IMR-90 (cell line): ENCODE measurements at regions not wholly inside any gene's neighbourhood (a gene's known extent, or its start where the extent isn't known, plus 50 kb on each side); places are given as distances from the start of the nearest gene placed in this dataset.
A peak's percentile ranks its signal among the peaks of the same experiment; 100 is the strongest.

Source experiments
- ATAC-seq: fragments of 200-7000 bp; cut with Tn5 transposase; 2 replicates; pipeline ENCODE4 v1.9.1; 2020; ENCODE audit warnings: low read depth, mild to moderate bottlenecking, moderate library complexity
- BruUV-seq: library from RNA; stranded (reverse); fragments of 400-500 nt; replicated peaks from 2 replicates; lab custom pipeline; 2021; lab: Mats Ljungman, UMichigan
- CTCF ChIA-PET: fragments of 300-600 bp; formaldehyde crosslinking; extraction: SDS; loops from one replicate; lab custom pipeline; 2021; ENCODE audit warnings: antibody characterized with exemption; lab: Yijun Ruan, JAX
- POLR2A ChIA-PET: fragments of 300-600 bp; sonication (Branson Sonifier 250); formaldehyde crosslinking; loops from one replicate; lab custom pipeline; 2022; ENCODE audit warnings: antibody characterized with exemption; ENCODE audit not compliant: unreplicated experiment; lab: Charles Lee
- DNase-seq: peaks from one replicate; pipeline ENCODE4 v3.0.0; 2013
- H2AFZ ChIP-seq: replicated peaks from 2 replicates; pipeline ENCODE3; 2013; ENCODE audit warnings: low read length, mild to moderate bottlenecking; ENCODE audit not compliant: poor library complexity
- H2AK5ac ChIP-seq: 2 replicates; pipeline ENCODE4 v1.6.1; 2013; ENCODE audit warnings: low read depth, low read length, inconsistent platforms
- H2AK9ac ChIP-seq: replicated peaks from 2 replicates; pipeline ENCODE3; 2013; ENCODE audit warnings: mild to moderate bottlenecking, low read depth, low read length, moderate library complexity; ENCODE audit not compliant: poor library complexity
- H2BK120ac ChIP-seq: 2 replicates; pipeline ENCODE4 v1.6.1; 2013; ENCODE audit warnings: low read depth, low read length, inconsistent platforms
- H2BK15ac ChIP-seq: 3 replicates; pipeline ENCODE4 v1.6.1; 2013; ENCODE audit warnings: low read depth, low read length, inconsistent platforms
- H2BK20ac ChIP-seq: 2 replicates; pipeline ENCODE4 v1.6.1; 2013; ENCODE audit warnings: low read depth, mild to moderate bottlenecking, inconsistent platforms, low read length, moderate library complexity
- H2BK5ac ChIP-seq: 2 replicates; pipeline ENCODE4 v1.6.1; 2013; ENCODE audit warnings: mild to moderate bottlenecking, low read depth, low read length, inconsistent platforms; ENCODE audit not compliant: poor library complexity, severe bottlenecking
- H3K14ac ChIP-seq: replicated peaks from 2 replicates; pipeline ENCODE4 v1.6.1; 2013; ENCODE audit warnings: low read depth, low read length, inconsistent platforms
- H3K18ac ChIP-seq: 2 replicates; pipeline ENCODE4 v1.6.1; 2013; ENCODE audit warnings: low read depth, low read length, control low read depth
- H3K23ac ChIP-seq: 2 replicates; pipeline ENCODE4 v1.6.1; 2013; ENCODE audit warnings: low read depth, low read length, inconsistent platforms
- H3K27ac ChIP-seq: 2 replicates; pipeline ENCODE4 v1.5.1; 2013; ENCODE audit warnings: mild to moderate bottlenecking, control low read depth, low read length; ENCODE audit not compliant: insufficient read depth
- H3K27me3 ChIP-seq: 2 replicates; pipeline ENCODE4 v1.6.1; 2013; ENCODE audit warnings: low read length; ENCODE audit not compliant: control insufficient read depth, insufficient read depth
- H3K36me3 ChIP-seq: 2 replicates; pipeline ENCODE4 v1.6.1; 2013; ENCODE audit warnings: low read length, mixed read lengths; ENCODE audit not compliant: control insufficient read depth, insufficient read depth
- H3K4ac ChIP-seq: 2 replicates; pipeline ENCODE4 v1.6.1; 2013; ENCODE audit warnings: low read depth, low read length, inconsistent platforms
- H3K4me1 ChIP-seq: 2 replicates; pipeline ENCODE4 v1.6.1; 2013; ENCODE audit warnings: low read length, mixed read lengths; ENCODE audit not compliant: control insufficient read depth, insufficient read depth
- H3K4me2 ChIP-seq: 2 replicates; pipeline ENCODE4 v1.6.1; 2013; ENCODE audit warnings: low read depth, mild to moderate bottlenecking, control low read depth, low read length, moderate library complexity
- H3K4me3 ChIP-seq: 2 replicates; pipeline ENCODE4 v1.5.1; 2013; ENCODE audit warnings: low read depth, mild to moderate bottlenecking, control low read depth, low read length, moderate library complexity; ENCODE audit not compliant: insufficient read depth
- H3K56ac ChIP-seq: 2 replicates; pipeline ENCODE4 v1.6.1; 2013; ENCODE audit warnings: low read length, inconsistent platforms; ENCODE audit not compliant: insufficient read depth; ENCODE audit errors: extremely low read depth
- H3K79me1 ChIP-seq, 2 experiments: 2 replicates each; pipeline ENCODE4 v1.6.1; 2013; ENCODE audit warnings: low read length in 2 of 2, inconsistent platforms in 1 of 2, low read depth in 1 of 2
- H3K9ac ChIP-seq: 2 replicates; pipeline ENCODE4 v1.6.1; 2013; ENCODE audit warnings: low read depth, low read length, control low read depth
- H3K9me1 ChIP-seq: 2 replicates; pipeline ENCODE4 v1.6.1; 2013; ENCODE audit warnings: low read length, inconsistent platforms; ENCODE audit not compliant: insufficient read depth
- H3K9me3 ChIP-seq: 2 replicates; pipeline ENCODE4 v1.6.1; 2013; ENCODE audit warnings: low read length; ENCODE audit not compliant: control insufficient read depth, insufficient read depth
- H4K20me1 ChIP-seq: 2 replicates; pipeline ENCODE4 v1.6.1; 2013; ENCODE audit warnings: low read length, inconsistent platforms; ENCODE audit not compliant: insufficient read depth
- H4K5ac ChIP-seq: 2 replicates; pipeline ENCODE4 v1.6.1; 2013; ENCODE audit warnings: mild to moderate bottlenecking, low read depth, low read length, control low read depth
- H4K8ac ChIP-seq, 2 experiments: 2 replicates each; pipeline ENCODE4 v1.6.1; 2013; ENCODE audit warnings: low read depth in 2 of 2, low read length in 2 of 2, control low read depth in 1 of 2, inconsistent platforms in 1 of 2
- H4K91ac ChIP-seq: 2 replicates; pipeline ENCODE4 v1.6.1; 2013; ENCODE audit warnings: low read depth, low read length, inconsistent platforms; ENCODE audit not compliant: insufficient read depth
- BHLHE40 ChIP-seq: fragments of 150-350 bp; IDR thresholded peaks from 2 replicates; pipeline ENCODE4 v1.6.1; 2016; ENCODE audit warnings: mild to moderate bottlenecking, low read depth, low read length
- CEBPB ChIP-seq: IDR thresholded peaks from 2 replicates; pipeline ENCODE4 v1.6.1; 2012; ENCODE audit warnings: low read depth, low read length, improper control_type of control experiment
- FOS ChIP-seq: fragments of 150-350 bp; IDR thresholded peaks from 2 replicates; pipeline ENCODE4 v1.6.1; 2016; ENCODE audit warnings: low read depth, low read length
- MAFK ChIP-seq: IDR thresholded peaks from 2 replicates; pipeline ENCODE4 v1.6.1; 2012; ENCODE audit warnings: low read depth, low read length, improper control_type of control experiment
- MAZ ChIP-seq: IDR thresholded peaks from 2 replicates; pipeline ENCODE4 v1.6.1; 2012; ENCODE audit warnings: low read depth, mild to moderate bottlenecking, low read length, improper control_type of control experiment, moderate library complexity, borderline replicate concordance
- POLR2A ChIP-seq: IDR thresholded peaks from 2 replicates; pipeline ENCODE4 v1.6.1; 2012; ENCODE audit warnings: mild to moderate bottlenecking, low read depth, low read length
- RAD21 ChIP-seq: IDR thresholded peaks from 2 replicates; pipeline ENCODE4 v1.6.1; 2012; ENCODE audit warnings: low read length, improper control_type of control experiment
- RFX5 ChIP-seq: IDR thresholded peaks from 2 replicates; pipeline ENCODE4 v1.8.0; 2012; ENCODE audit warnings: low read depth, mild to moderate bottlenecking, low read length, moderate library complexity
- SMC3 ChIP-seq: fragments of 150-350 bp; IDR thresholded peaks from 2 replicates; pipeline ENCODE4 v1.6.1; 2016; ENCODE audit warnings: low read depth, mild to moderate bottlenecking, antibody characterized with exemption, low read length, moderate library complexity
- WGBS, 2 experiments: methylation state at CpG; one replicate each; pipeline versions ENCODE4 v1.1.5 to v1.1.7; 2013; ENCODE audit warnings: missing lambda C conversion rate in 2 of 2; ENCODE audit not compliant: insufficient read length in 1 of 2; ENCODE audit errors: extremely low coverage in 2 of 2; 5-methylcytosine and 5-hydroxymethylcytosine counted together
- dilution Hi-C: fragments of 300-500 bp; cut with HindIII; formaldehyde crosslinking; loops from one replicate; pipeline ENCODE4 v1.14.3; 2018; ENCODE audit warnings: low sequenced_read_pairs; ENCODE audit not compliant: unreplicated experiment
- in situ Hi-C: fragments of 300-500 bp; cut with MboI; formaldehyde crosslinking; loops from 3 replicates; pipeline ENCODE4 v1.14.3; 2019; ENCODE audit warnings: low sequenced_read_pairs, inconsistent platforms, mixed read lengths
- intact Hi-C: fragments of 100-400 bp; cut with micrococcal nuclease; formaldehyde crosslinking; loops from 2 replicates; pipeline ENCODE4 v1.10.0; 2022
- TF ChIP-seq, protein P1 (sequence below): fragments of 150-350 bp; IDR thresholded peaks from 2 replicates; pipeline ENCODE4 v1.6.1; 2016; ENCODE audit warnings: low read depth, mild to moderate bottlenecking, low read length, moderate library complexity, borderline replicate concordance
- TF ChIP-seq, protein P2 (sequence below): conservative IDR thresholded peaks from 2 replicates; pipeline ENCODE4 v1.5.1; 2012; ENCODE audit warnings: mild to moderate bottlenecking, low read depth, low read length, improper control_type of control experiment

DNA sequence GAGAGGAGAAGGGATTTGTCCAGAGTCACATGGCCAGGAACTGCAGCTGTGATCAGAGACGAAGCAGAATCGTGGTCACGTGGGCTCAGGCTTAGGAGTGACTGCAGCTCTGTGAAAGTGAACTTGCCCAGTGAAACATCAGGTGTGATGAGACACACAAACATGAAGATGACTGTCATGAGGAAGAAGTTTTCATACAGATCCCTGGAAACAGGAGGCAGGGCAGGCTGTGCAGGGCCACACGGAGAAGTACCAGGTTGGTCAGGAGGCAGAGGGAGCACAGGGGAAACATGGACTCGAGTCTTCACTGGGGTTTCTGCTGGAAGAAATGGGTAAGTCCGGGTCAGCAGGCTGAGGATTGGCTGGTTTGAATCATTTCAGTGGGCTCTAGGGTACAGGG is 64.1 kb downstream of the BARX1 start:
- Histone ChIP-seq H3K79me1 (no peaks in the 10 kb centered on the region), H3K4me1 (no peaks in the 10 kb centered on the region), H3K56ac (no peak overlapping the region), H3K4ac (no peak overlapping the region), H3K9ac (no peak overlapping the region), H4K91ac (no peak overlapping the region), H4K5ac (no peak overlapping the region), H3K23ac (no peak overlapping the region), H3K9me3 (no peaks in the 10 kb centered on the region), H3K27ac (no peak overlapping the region), H2BK5ac (no peak overlapping the region), H2BK120ac (no peak overlapping the region), H3K4me2 (no peak overlapping the region), H3K14ac (no peak overlapping the region), H4K8ac (no peak overlapping the region), H4K20me1 (no peaks in the 10 kb centered on the region), H2BK15ac (no peak overlapping the region), H2AFZ (peak overlapping the region; percentile 11), H3K9me1 (no peaks in the 10 kb centered on the region), H3K18ac (no peak overlapping the region), H3K36me3 (no peaks in the 10 kb centered on the region), H3K4me3 (no peak overlapping the region), H2BK20ac (no peak overlapping the region), H3K27me3 (no peaks in the 10 kb centered on the region), H2AK9ac (no peak overlapping the region), H2AK5ac (no peak overlapping the region)
- no peak for ATAC-seq
- 33% methylated on average over 3 of the region's 6 CpGs; no CpG with 5 or more reads in 1 of the 2 experiments for WGBS, 2 experiments
- ChIA-PET POLR2A (no interaction called here), CTCF (no interaction called here)
- intact Hi-C loops, result no loop called here
- BruUV-seq, result no TSS peak
- dilution Hi-C loops, result no loop called here
- no peak for DNase-seq
- no peak for TF ChIP-seq CEBPB
- no peak for TF ChIP-seq SMC3
- TF ChIP-seq RAD21, result no peak
- TF ChIP-seq RFX5, result no peak
- no peak for TF ChIP-seq MAZ
- no peak for TF ChIP-seq MAFK
- no peak for TF ChIP-seq FOS
- TF ChIP-seq, protein P1, sequence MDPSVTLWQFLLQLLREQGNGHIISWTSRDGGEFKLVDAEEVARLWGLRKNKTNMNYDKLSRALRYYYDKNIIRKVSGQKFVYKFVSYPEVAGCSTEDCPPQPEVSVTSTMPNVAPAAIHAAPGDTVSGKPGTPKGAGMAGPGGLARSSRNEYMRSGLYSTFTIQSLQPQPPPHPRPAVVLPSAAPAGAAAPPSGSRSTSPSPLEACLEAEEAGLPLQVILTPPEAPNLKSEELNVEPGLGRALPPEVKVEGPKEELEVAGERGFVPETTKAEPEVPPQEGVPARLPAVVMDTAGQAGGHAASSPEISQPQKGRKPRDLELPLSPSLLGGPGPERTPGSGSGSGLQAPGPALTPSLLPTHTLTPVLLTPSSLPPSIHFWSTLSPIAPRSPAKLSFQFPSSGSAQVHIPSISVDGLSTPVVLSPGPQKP, result no peak
- TF ChIP-seq POLR2A, result no peak
- TF ChIP-seq, protein P2, sequence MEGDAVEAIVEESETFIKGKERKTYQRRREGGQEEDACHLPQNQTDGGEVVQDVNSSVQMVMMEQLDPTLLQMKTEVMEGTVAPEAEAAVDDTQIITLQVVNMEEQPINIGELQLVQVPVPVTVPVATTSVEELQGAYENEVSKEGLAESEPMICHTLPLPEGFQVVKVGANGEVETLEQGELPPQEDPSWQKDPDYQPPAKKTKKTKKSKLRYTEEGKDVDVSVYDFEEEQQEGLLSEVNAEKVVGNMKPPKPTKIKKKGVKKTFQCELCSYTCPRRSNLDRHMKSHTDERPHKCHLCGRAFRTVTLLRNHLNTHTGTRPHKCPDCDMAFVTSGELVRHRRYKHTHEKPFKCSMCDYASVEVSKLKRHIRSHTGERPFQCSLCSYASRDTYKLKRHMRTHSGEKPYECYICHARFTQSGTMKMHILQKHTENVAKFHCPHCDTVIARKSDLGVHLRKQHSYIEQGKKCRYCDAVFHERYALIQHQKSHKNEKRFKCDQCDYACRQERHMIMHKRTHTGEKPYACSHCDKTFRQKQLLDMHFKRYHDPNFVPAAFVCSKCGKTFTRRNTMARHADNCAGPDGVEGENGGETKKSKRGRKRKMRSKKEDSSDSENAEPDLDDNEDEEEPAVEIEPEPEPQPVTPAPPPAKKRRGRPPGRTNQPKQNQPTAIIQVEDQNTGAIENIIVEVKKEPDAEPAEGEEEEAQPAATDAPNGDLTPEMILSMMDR, result no peak
- TF ChIP-seq BHLHE40, result no peak
- in situ Hi-C loops, result no loop called here
